GM21786 (cell line): ENCODE measurements at regions not wholly inside any gene's neighbourhood (a gene's known extent, or its start where the extent isn't known, plus 50 kb on each side); places are given as distances from the start of the nearest gene placed in this dataset.

Experiments
- ATAC-seq: cut with Tn5 transposase; IDR thresholded peaks from one replicate; pipeline ENCODE4 v1.9.1; 2021; ENCODE audit not compliant: unreplicated experiment

DNA sequence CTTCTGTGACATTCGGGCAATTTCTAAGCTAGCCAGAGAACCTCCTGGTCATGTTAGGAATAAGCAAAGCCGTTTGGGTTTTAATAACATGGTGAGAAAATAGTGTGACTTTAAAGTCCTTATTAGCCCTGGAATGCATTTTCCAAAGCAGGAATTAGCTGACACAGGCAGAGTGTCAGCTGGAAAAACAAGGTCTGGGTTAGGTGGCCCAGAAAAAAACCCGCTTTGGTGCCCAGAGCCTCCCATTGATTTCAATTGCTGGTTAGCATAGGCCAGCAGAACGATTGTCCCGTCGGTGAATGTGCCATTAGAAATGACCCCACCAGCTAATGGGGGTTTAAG is 62.1 kb upstream of the CPEB4 start:
- ATAC-seq: no peak

DNA sequence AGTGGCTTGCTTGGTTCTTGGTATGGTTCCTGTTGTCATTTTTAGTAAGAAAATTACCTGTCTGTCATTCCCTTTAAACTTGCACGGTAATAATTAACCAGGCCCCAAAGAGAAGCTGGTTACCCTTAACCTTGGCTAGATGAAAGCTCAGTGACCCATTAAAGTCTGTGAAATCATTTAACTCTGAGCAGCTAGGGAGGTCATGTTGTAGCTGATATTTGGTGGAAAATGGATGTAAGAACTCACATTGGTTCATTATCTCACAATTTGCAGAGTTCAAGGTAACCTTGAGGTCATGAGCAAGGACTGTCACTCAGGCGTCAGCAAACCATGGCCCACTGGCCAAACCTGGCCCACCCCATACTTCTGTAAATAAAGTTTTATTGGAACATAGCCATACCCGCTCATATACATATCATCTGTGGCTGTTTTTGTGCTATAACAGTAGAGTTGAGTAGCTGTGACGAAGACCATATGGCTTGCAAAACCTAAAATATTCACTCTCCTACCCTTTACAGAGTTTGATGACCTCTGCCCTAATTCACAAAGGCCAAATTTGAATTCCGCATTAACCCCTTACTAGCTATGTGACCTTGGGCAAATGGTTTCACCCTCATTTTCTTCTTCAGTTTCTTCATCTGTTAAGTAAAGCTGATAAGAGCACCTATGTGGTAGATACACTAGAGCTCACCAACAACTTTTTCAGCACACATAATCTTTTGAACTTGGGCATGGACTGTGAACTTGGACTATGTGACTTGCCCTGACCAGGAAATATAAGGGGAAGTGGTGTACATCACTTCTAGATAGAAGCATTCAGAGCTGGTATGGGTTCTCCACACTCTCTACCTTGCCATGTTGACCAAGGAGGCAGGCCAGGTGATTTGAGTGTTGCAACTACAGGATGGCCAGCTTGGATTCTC is 61.5 kb upstream of the CPEB4 start:
- ATAC-seq: no peak

DNA sequence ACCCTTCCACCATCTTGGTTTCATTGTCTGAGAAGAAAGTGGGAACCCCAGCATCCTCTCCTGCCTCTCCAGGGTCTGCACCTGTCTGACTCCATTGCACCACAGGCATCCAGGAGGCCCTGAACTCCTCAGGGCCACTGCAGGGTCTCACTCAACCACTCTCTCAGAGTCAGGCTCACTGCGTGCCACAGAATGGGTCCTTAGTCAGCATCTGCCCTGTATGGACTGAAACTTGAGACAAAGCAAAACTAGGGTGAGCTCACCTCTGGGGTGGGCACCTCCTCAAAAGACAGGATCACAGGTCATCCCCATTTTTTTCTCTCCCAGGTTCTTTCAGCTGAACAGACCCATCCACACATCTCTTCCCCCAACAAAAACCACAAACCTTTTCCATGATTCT is 59.2 kb upstream of the CPEB4 start:
- no peak for ATAC-seq

DNA sequence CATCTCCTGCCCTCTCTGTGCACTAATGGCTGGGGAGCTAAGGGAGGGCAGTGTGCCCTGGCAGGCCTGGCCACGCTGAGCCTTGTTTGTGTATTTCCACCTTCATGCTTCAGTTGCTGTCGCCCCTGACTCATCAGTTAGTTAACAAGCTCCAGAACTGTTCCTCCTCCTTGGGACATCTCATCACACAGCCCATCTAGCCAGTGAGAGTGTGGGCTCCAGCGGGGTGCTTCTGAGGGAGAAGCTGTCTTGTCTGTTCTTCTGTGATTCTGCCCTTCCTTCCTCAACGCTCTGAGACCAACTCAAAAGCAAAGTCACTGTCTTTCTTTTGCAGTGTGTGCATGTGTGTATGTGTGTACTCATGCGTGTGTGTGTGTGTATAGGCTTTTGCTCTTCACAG is 58.3 kb upstream of the CPEB4 start:
- peak; percentile 45 for ATAC-seq

DNA sequence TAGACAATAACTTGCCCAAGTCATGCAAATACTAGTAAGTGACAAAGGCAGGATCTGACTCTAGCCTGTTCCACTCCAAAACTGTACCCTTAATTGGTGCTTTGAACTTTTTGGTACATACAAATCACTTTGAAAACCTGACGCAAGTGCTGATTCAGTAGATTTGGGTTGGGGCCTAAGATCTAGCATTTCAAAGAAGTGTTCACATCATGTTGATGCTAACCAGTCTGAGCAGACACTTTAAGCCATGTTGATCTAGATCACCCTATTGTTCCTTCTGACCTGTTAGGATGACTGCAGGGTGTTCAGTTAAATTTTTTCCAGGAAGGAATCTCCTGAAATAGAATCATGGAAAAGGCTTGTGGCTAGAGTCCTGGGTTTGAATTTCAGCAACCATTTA is 57.7 kb upstream of the CPEB4 start:
- ATAC-seq: no peak

DNA sequence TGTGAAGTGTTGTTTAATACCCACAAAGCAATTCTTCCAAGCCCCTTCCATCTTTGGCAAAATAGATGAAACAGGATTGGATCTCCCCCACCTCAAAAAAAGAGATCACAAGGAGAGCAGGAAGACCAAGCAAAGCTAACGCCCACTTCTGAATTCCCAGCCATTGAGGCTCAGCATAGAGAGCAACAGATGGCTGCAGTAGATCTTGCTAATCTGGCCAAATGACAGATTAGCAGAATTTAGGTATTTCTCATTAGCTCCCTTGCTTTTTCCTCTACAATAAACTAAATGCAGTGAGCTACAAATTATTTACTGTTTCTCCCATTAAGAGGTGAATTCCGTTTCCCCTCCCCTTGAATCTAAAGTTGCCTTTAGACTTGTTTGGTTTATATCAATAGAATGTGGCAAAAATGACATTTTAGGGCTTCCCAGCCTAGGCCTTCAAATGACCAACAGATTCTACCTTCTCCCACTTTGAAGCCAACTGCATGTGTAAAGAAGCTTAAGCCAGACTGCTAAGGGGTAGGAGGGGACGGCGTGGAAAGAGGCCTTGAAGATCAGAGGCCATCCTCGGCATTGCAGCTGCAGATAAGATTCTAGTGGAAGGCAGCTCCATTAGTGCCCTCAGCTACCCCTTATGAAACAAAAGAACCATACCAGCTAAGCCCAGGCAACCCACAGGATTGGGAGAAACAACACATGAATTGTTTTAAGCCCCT is 56.8 kb upstream of the CPEB4 start:
- no peak for ATAC-seq

DNA sequence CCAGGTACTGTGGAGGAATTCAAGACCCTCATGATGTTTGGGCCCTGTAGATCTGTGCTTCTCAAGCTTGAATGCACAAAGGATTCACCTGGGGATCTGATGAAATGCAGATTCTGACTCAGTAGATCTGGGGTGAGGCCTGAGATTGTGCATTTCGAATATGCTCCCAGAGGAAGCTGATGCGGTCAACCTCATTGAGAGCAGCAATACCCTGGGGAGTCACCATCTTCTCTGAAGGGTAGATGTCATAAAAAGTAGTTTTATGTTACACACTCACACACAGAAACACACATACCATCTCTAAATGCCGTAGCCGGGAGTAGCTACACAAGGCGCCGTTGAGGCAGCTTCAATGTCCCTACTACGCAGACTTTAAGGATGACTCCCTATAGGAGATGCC is 55.8 kb upstream of the CPEB4 start:
- ATAC-seq: peak; percentile 65

DNA sequence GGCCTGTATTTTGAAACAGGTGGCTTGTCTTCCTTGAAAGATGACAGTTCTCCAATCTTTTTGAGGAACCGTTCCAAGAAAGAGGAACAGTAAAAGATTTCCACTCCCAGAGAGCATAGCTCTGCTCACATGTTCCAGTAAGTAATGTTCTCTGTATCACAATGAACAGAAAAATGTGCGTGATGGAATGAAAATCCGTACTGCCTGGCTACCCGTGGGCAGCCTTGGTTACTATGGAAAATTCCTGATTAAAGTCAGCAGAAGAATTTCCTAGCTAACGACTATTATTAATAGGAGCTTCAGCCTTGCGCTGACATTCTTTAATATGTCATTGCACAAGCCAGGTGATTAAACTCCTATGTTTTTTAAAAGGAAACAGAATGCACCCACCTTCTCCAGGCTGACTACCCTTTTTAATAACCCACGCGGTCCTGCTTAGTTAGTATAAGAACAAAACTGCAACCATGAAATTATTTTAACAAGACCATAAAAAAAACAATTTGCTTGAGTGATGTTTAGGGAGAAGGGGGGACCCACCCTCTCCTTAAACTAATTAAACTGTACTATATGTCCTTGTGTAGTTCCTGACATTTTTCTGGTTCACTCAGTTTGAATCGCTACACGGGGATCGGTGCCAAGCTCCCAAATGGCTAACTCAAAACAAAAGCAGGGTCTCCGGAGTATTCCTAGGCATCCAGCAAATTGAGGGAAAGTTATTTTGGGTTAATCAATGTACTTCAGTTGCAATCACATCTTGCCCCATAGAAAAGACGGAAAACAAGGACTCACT is 54.8 kb upstream of the CPEB4 start:
- ATAC-seq: no peak

DNA sequence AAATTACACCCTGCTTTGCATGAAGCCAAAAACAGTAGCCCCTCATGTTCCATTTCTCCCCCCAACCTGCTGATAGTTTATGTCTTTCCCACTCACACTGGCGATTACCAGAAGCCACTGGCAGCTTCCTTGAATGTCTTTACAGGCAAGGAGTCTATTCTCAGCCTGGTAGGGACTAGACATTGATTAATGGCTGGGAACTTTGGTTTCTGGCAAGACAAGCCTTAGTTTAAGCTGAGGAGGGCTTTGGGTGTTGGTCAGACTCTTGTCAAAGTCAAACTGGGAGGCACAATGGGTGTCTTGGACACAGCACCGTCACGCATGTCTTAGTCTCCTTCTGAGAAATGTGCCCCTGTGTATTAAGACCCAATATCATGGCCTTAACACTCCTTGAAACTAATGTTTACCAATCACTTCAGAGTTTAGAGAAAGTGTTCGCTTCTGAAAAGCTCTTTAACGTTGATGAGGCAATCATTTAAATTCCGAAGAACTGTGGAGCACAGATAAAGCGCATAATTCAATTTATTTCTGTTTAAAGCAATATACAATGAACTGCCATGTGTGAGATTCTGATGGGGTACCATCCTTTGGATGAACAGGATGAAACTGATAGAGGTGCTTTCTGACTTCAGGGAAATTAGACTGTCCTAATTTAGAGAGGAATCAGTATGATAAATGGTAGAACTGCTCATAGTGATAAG is 53.9 kb upstream of the CPEB4 start:
- no peak for ATAC-seq

DNA sequence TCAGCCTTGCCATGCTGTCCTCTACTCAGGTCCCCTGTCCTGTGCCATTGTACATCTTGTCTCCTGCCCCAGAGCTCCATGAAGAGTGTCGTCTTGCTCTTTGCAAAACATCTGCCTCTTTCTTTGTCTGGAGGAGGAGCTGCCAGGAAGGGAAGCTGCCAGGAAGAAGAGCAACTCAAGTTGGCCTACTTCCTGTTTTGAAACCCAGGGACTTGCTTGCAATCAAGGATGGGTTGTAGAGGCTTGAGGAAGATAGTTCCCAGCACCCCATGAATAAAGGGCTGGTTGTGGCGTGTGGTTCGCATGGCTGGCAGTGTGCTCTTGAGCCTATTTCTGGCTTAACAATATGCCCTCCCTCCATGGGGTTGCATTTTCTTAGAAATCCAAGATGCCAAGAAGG is 53.0 kb upstream of the CPEB4 start:
- ATAC-seq: no peak

DNA sequence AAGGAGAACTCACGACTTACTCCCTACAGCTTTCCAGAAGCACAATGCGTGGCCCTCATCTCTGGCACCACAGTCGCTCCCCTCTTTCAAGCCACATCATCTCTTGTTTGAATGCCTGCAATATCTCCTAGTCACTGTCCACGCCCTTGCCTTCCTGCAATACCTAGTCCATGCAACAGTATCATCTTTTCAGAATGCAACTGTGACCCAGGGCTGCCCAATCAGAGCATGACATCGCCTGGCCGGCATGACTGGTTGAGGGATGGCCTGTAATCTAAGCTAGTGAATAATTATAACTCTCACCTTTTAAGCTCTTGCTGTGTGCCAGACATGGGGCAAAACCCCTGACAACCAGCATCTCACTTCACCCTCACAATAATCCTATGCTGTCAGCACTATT is 52.5 kb upstream of the CPEB4 start:
- ATAC-seq: no peak

DNA sequence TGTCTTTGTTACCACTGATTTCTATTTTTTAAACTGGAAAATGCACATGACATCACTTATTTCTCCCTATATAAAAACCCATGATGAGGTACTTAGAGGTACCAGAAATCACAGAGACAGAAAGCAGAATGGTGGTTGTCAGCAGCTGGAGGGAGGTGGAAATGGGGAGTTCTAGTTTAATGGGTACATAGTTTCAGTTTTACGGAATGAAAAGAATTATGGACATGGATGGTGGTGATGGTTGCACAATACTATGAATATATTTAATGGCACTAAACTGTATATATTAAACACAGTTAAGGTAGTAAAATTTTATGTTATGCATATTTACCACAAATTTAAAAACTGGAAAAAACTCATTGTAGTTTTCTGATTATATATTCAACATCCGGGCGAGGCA is 50.5 kb upstream of the CPEB4 start:
- ATAC-seq: no peak
